ENCODE measurements at regions not wholly inside any gene's neighbourhood (a gene's known extent, or its start where the extent isn't known, plus 50 kb on each side); places are given as distances from the start of the nearest gene placed in this dataset.

DNA sequence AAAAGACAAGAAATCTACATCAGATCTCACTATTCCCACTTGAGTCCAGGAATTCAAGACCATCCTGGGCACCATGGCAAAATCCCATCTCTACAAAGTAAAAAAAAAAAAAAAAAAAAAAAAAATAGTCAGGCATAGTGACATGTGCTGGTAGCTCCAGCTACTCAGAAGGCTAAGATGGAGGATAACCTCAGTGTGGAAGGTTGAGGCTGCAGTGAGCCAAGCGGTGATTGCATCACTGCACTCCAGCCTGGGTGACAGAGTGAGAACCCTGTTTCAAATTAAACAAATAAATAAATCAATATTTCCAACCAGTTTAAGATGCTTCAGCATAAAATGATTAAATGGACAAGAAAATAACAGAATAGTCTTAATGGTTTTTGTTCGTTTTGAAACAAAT, 197.4 kb downstream of the DSEL start:
- TF ChIP-seq, protein P1, sequence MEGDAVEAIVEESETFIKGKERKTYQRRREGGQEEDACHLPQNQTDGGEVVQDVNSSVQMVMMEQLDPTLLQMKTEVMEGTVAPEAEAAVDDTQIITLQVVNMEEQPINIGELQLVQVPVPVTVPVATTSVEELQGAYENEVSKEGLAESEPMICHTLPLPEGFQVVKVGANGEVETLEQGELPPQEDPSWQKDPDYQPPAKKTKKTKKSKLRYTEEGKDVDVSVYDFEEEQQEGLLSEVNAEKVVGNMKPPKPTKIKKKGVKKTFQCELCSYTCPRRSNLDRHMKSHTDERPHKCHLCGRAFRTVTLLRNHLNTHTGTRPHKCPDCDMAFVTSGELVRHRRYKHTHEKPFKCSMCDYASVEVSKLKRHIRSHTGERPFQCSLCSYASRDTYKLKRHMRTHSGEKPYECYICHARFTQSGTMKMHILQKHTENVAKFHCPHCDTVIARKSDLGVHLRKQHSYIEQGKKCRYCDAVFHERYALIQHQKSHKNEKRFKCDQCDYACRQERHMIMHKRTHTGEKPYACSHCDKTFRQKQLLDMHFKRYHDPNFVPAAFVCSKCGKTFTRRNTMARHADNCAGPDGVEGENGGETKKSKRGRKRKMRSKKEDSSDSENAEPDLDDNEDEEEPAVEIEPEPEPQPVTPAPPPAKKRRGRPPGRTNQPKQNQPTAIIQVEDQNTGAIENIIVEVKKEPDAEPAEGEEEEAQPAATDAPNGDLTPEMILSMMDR (IDR thresholded peaks at IDR 0.05; ENCODE audit: control extremely low read depth in 1 of 3, insufficient read depth in 1 of 3, low read depth in 1 of 3, low read length in 3 of 3), result no peak
- TF ChIP-seq TAF1 (IDR thresholded peaks at IDR 0.05; ENCODE audit: low read depth, low read length) (no peak), HDAC6 (IDR thresholded peaks at IDR 0.05; ENCODE audit: low read depth, low read length) (no peak), CHD2 (IDR thresholded peaks at IDR 0.05; ENCODE audit: low read length) (no peak), CREB1 (IDR thresholded peaks at IDR 0.05) (no peak), ZNF274 (IDR thresholded peaks at IDR 0.05; ENCODE audit: borderline replicate concordance, extremely low read depth, low read length) (no peak), POLR2A (IDR thresholded peaks at IDR 0.05; ENCODE audit: control extremely low read depth in 1 of 2, low read depth in 2 of 2, low read length in 2 of 2) (no peak), NRF1 (IDR thresholded peaks at IDR 0.05; ENCODE audit: low read depth, low read length) (no peak)
- TF ChIP-seq, protein P2, sequence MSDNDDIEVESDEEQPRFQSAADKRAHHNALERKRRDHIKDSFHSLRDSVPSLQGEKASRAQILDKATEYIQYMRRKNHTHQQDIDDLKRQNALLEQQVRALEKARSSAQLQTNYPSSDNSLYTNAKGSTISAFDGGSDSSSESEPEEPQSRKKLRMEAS (IDR thresholded peaks at IDR 0.05), result no peak

Measured in H1 (cell line).